ENCODE measurements at regions not wholly inside any gene's neighbourhood (a gene's known extent, or its start where the extent isn't known, plus 50 kb on each side); places are given as distances from the start of the nearest gene placed in this dataset.

DNA sequence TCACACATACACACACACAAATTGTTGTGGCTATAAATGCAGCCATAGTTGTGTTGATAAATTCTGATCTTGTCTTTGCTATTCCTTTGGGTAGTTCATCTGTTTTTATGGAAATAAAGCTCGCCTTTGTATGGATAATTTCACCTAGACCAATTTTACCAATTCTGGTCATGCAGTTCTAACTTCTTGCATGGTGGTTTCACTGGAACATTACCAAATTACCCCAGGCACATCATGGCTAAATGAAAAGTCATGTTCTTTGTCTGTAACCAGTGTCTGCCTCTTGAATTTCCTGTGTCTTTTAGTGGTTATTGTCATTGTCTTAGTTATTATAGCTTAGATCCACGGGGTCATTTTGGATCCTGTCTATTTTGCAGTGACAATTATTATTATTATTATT, 50.3 kb upstream of the TMC1 start:
- H3K4me3 ChIP-seq (ENCODE audit: low read depth, low read length), result no peak overlapping the region
- no peak for DNase-seq (ENCODE audit: low read depth)
- TF ChIP-seq, protein P1, sequence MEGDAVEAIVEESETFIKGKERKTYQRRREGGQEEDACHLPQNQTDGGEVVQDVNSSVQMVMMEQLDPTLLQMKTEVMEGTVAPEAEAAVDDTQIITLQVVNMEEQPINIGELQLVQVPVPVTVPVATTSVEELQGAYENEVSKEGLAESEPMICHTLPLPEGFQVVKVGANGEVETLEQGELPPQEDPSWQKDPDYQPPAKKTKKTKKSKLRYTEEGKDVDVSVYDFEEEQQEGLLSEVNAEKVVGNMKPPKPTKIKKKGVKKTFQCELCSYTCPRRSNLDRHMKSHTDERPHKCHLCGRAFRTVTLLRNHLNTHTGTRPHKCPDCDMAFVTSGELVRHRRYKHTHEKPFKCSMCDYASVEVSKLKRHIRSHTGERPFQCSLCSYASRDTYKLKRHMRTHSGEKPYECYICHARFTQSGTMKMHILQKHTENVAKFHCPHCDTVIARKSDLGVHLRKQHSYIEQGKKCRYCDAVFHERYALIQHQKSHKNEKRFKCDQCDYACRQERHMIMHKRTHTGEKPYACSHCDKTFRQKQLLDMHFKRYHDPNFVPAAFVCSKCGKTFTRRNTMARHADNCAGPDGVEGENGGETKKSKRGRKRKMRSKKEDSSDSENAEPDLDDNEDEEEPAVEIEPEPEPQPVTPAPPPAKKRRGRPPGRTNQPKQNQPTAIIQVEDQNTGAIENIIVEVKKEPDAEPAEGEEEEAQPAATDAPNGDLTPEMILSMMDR (IDR thresholded peaks at IDR 0.05; ENCODE audit: insufficient read depth, low read length), result no peak

DNA sequence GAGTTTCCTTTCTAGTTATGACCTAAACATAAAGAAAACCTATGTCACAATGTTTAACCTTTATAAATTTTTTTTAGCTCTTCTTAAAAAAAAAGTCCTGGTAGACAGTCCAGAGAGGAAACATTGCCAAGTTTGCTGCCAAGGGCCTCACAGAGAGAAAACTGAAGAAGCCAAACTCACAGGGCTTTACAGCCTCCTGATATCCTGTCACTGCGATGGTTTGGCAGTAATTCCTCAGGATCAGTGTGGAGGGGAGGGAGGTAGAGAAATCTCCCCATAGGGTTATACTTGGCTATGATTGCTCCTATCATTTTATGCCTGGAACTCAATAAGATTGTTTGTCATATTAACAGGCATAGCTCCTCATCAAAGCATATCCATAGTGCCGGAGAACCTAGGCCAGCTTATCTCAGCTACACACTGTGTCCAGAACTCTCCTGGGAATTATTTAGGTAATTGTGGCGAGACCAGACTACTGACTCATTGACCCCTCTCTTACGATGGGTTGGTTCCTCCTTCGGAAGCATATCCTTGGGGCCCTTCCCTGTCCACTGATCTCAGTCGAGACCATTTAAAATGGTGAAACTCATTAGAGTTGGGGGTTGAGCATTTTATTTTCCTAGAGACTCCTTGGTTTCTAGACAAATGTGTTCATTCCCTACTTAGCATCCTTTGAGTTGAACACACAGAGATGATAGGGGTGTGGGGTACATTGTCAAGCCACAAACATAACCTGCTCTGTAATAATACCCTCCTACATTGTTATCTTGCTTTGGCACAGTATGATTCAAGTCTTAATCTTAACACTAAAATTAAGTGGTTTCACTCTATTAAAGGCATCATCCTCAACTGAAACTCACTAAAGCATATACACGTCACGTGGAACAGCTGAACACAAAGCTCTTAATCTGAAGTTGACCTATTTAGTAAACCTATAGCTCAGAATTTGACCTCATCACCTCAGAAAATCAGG, 53.4 kb upstream of the TMC1 start:
- H3K4me3 ChIP-seq (ENCODE audit: low read depth, low read length), result no peak overlapping the region
- TF ChIP-seq, protein P1 (IDR thresholded peaks at IDR 0.05; ENCODE audit: insufficient read depth, low read length), result no peak
- peak; percentile 71 for DNase-seq (ENCODE audit: low read depth)

DNA sequence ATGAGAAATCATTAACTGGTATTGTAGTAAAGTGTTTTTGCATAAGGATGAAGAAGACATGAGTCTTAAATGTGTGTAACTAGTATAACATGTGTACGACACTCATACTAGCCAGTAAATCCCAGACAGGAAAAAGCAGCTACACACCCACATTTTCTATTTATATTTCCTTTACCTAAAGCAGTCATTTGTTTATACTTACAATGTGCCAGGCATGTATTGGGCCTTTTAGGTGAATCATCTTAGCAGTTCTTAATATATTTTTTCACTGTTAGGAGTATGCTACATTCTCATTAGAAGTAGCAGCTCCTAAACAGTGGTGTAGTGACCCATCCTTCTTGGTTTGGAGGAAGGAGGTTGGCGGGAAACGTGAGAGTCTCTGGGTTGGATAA, 55.8 kb upstream of the TMC1 start:
- DNase-seq (ENCODE audit: low read depth), result no peak
- TF ChIP-seq, protein P1 (IDR thresholded peaks at IDR 0.05; ENCODE audit: insufficient read depth, low read length), result no peak
- H3K4me3 ChIP-seq (ENCODE audit: low read depth, low read length), result no peak overlapping the region

DNA sequence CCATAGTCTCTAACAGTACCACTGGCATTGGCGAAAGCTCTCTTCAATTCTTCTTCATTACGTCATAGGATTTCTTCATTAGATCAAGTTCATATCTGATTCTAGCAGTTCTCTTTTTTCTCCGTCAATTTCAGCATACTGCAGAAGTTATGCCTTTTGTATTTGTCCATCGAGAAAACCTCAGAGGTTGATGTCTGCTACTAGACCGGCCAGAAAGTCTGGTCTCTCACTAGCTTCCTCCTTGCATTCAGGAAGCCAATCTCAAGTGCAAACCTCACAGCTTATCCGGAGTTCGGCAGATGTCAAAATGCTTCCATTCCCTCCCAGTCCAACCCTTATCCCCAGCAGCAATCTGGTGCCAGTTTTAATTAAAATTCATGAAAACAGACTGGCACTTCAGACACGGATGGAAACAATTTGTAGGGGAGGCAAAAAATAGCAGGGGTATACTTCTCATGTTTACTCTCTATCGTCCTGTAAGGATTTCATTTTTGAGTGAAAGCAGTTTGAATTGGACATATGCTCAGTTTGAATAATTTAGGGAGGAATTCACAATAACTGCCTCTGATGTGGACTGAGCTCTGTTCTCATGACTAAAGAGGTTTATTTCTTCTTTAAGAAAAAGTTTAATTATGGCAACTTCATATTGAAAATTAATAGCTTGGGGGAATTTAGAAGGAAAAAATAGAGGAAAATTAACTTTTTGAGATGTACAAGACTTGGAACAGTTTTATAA, 56.4 kb upstream of the TMC1 start:
- no peak for DNase-seq (ENCODE audit: low read depth)
- H3K4me3 ChIP-seq (ENCODE audit: low read depth, low read length), result no peak overlapping the region
- TF ChIP-seq, protein P1 (IDR thresholded peaks at IDR 0.05; ENCODE audit: insufficient read depth, low read length), result no peak

DNA sequence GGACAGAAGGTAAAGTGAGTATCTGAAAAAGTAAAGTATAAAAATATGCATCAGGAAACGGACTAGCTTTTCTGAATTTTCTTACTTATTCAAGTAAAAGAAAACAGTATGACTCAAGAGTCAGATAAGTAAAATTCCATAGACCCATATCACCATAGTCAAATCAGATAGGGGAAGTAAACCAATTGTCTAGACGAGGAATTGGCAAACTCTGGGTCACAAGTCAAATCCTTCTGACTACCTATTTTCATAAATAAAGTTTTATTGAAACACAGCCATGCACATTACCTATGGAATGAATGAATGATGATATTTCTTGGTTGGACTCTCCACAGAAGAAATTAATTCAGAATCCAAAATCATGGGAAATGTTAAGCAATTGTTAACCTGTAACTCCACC, 59.1 kb upstream of the TMC1 start:
- H3K4me3 ChIP-seq (ENCODE audit: low read depth, low read length), result no peak overlapping the region
- TF ChIP-seq, protein P1 (IDR thresholded peaks at IDR 0.05; ENCODE audit: insufficient read depth, low read length), result no peak
- DNase-seq (ENCODE audit: low read depth), result peak; percentile 89

DNA sequence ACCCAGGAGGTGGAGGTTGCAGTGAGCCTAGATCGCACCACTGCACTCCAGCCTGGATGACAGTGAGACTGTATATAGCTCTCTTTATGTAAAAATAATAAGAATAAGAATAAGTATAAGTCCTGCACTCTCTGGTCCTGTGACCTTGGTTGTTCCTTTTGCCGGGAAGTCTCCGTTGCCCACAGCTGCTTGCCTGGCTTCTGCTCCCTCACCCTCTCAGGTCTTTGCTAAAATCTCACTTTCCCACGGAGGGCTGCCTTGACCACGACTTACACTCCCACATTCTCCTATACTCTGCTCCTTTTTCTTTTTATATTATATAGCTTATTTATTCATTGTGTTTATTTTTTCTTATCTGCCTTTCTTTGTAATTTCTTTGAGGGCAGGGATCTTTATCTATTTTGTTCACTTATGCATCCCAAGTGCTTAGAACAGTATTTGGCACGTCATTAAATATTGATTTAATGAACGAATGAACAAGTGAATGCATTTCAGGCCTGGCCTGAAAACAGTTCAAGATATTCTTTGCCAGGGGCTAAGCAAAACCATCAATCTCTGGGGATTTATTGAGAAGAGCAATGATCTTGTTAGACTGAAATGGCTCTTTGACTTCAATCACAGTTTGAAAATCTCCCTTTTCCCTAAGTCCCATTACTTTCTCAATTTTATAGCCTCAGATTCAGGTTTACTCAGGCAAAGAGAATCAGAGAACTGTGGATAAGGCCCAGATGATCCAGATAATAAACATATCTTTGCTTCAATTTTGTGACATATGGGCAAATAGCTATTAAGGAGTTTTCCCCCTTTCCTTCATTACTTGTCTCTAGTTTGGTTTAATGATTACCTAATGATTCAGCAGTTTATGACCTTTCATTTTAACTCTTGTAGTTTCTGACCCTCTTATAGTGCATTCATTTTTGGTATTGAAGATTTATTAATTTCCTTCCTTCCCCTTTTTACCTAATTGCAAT, 60.8 kb upstream of the TMC1 start:
- H3K4me3 ChIP-seq (ENCODE audit: low read depth, low read length), result no peak overlapping the region
- DNase-seq (ENCODE audit: low read depth), result no peak
- TF ChIP-seq, protein P1 (IDR thresholded peaks at IDR 0.05; ENCODE audit: insufficient read depth, low read length), result no peak

Measured in fibroblast of the aortic adventitia (primary cell).